Erythroblast (primary cell): ENCODE measurements at regions not wholly inside any gene's neighbourhood (a gene's known extent, or its start where the extent isn't known, plus 50 kb on each side); places are given as distances from the start of the nearest gene placed in this dataset.

ENCODE experiments used
- GATA1 ChIP-seq: IDR thresholded peaks from 2 replicates; pipeline ENCODE4 v1.6.1; 2011; ENCODE audit warnings: low read depth, mild to moderate bottlenecking, control low read depth, low read length, moderate library complexity
- POLR2A ChIP-seq: IDR thresholded peaks from 2 replicates; pipeline ENCODE4 v1.6.1; 2011; ENCODE audit warnings: mild to moderate bottlenecking, low read length

- no peak for TF ChIP-seq POLR2A
- TF ChIP-seq GATA1: no peak
Measured at GRCh38 chr12:91273560-91273959, 90.9 kb upstream of the DCN start.
